Endothelial cell (in vitro differentiated cells): ENCODE measurements at regions not wholly inside any gene's neighbourhood (a gene's known extent, or its start where the extent isn't known, plus 50 kb on each side); places are given as distances from the start of the nearest gene placed in this dataset.

Experiments
- DNase-seq: peaks from one replicate; pipeline ENCODE4 v3.0.0; 2021; ENCODE audit warnings: low spot score
- H3K27ac Mint-ChIP-seq: one replicate; pipeline ENCODE4 v1.8.0; 2021; ENCODE audit warnings: mixed read lengths, inconsistent platforms; ENCODE audit not compliant: unreplicated experiment
- H3K27me3 Mint-ChIP-seq: one replicate; pipeline ENCODE4 v1.8.0; 2021; ENCODE audit warnings: mild to moderate bottlenecking, moderate library complexity, mixed read lengths, inconsistent platforms; ENCODE audit not compliant: unreplicated experiment
- H3K36me3 Mint-ChIP-seq: one replicate; pipeline ENCODE4 v1.8.0; 2021; ENCODE audit warnings: mild to moderate bottlenecking, low read depth, mixed read lengths, inconsistent platforms; ENCODE audit not compliant: unreplicated experiment
- H3K4me1 Mint-ChIP-seq: one replicate; pipeline ENCODE4 v1.8.0; 2021; ENCODE audit warnings: mild to moderate bottlenecking, mixed read lengths, inconsistent platforms; ENCODE audit not compliant: unreplicated experiment
- H3K4me3 Mint-ChIP-seq: one replicate; pipeline ENCODE4 v1.8.0; 2021; ENCODE audit warnings: mild to moderate bottlenecking, mixed read lengths, inconsistent platforms; ENCODE audit not compliant: unreplicated experiment
- H3K9me3 Mint-ChIP-seq: one replicate; pipeline ENCODE4 v1.8.0; 2021; ENCODE audit warnings: mixed read lengths, inconsistent platforms; ENCODE audit not compliant: unreplicated experiment
- TF ChIP-seq, protein P1 (sequence below): fragments of 200-600 bp; sonication (generic); IDR thresholded peaks from one replicate; pipeline ENCODE4 v1.5.0; 2021; ENCODE audit warnings: antibody characterized with exemption; ENCODE audit not compliant: unreplicated experiment

- Mint-ChIP-seq H3K4me1 (no peaks in the 10 kb centered on the region), H3K27me3 (peaks cover 5% of the 10 kb centered on the region), H3K9me3 (no peaks in the 10 kb centered on the region), H3K4me3 (no peak overlapping the region), H3K36me3 (no peaks in the 10 kb centered on the region), H3K27ac (no peak overlapping the region)
- TF ChIP-seq, protein P1, sequence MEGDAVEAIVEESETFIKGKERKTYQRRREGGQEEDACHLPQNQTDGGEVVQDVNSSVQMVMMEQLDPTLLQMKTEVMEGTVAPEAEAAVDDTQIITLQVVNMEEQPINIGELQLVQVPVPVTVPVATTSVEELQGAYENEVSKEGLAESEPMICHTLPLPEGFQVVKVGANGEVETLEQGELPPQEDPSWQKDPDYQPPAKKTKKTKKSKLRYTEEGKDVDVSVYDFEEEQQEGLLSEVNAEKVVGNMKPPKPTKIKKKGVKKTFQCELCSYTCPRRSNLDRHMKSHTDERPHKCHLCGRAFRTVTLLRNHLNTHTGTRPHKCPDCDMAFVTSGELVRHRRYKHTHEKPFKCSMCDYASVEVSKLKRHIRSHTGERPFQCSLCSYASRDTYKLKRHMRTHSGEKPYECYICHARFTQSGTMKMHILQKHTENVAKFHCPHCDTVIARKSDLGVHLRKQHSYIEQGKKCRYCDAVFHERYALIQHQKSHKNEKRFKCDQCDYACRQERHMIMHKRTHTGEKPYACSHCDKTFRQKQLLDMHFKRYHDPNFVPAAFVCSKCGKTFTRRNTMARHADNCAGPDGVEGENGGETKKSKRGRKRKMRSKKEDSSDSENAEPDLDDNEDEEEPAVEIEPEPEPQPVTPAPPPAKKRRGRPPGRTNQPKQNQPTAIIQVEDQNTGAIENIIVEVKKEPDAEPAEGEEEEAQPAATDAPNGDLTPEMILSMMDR = no peak
- no peak for DNase-seq
These were observed 666.4 kb downstream of the BRD1 start for GRCh38 chr22:49161002-49161850.

DNA sequence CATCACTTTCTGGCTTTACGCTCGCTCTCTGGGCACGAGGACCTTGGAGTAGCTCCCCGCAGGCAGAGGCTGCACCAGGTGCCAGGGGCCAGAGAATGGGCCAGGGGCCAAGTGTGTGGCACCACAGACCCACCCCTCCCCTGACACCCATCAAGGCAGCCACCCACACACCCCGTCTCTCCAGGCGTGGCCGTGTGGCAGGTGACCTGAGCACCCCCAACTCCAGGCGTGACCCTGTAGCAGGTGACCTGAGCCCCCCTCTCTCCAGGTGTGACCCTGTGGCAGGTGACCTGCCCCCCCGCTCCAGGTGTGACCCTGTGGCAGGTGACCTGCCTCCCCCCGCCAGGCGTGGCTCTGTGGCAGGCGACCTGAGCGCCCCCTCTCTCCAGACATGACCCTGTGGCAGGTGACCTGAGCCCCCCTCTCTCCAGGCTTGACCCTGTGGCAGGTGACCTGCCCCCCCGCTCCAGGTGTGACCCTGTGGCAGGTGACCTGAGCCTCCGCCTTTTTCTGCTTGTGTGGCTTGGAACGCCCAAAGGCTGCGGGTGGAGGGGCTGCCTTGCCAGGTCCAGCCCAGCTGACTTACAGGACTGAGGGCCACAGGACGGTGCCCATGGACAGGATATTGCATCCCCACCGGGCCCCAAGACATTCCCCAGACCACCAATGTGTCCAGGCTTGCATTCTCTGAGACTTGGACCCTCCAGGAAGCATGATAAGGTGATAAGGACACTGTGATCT lies 667.2 kb downstream of the BRD1 start:
- peaks cover 3% of the 10 kb centered on the region for H3K27me3 Mint-ChIP-seq
- H3K27ac Mint-ChIP-seq = no peak overlapping the region
- DNase-seq = no peak
- H3K4me1 Mint-ChIP-seq = no peaks in the 10 kb centered on the region
- no peak overlapping the region for H3K4me3 Mint-ChIP-seq
- no peaks in the 10 kb centered on the region for H3K36me3 Mint-ChIP-seq
- H3K9me3 Mint-ChIP-seq = no peaks in the 10 kb centered on the region
- TF ChIP-seq, protein P1 = no peak

- no peaks in the 10 kb centered on the region for H3K4me1 Mint-ChIP-seq
- H3K9me3 Mint-ChIP-seq = no peaks in the 10 kb centered on the region
- H3K27ac Mint-ChIP-seq = no peak overlapping the region
- no peaks in the 10 kb centered on the region for H3K36me3 Mint-ChIP-seq
- no peak for DNase-seq
- H3K27me3 Mint-ChIP-seq = peaks cover 3% of the 10 kb centered on the region
- no peak overlapping the region for H3K4me3 Mint-ChIP-seq
- TF ChIP-seq, protein P1 = no peak
These were observed 668.0 kb downstream of the BRD1 start for GRCh38 chr22:49159711-49160110.

- no peak overlapping the region for H3K4me3 Mint-ChIP-seq
- no peaks in the 10 kb centered on the region for H3K9me3 Mint-ChIP-seq
- no peak for DNase-seq
- no peaks in the 10 kb centered on the region for H3K36me3 Mint-ChIP-seq
- no peaks in the 10 kb centered on the region for H3K4me1 Mint-ChIP-seq
- TF ChIP-seq, protein P1 = no peak
- no peak overlapping the region for H3K27ac Mint-ChIP-seq
- peaks cover 5% of the 10 kb centered on the region for H3K27me3 Mint-ChIP-seq
These were observed 668.7 kb downstream of the BRD1 start for GRCh38 chr22:49158741-49159564.
